Left renal pelvis (tissue), 4 donors: ENCODE measurements at regions not wholly inside any gene's neighbourhood (a gene's known extent, or its start where the extent isn't known, plus 50 kb on each side); places are given as distances from the start of the nearest gene placed in this dataset.
"Not testable (repeated sequence)": the region's sequence is repeated elsewhere in the genome, so short reads cannot be mapped to it uniquely, and the experiment has no call there.

ENCODE experiments used
- DNase-seq, 4 donors: peaks; one replicate each; pipeline ENCODE4 v3.0.0-alpha.2; 2013; ENCODE audit warnings: low read depth in 4 of 4, low spot score in 3 of 4

- no peak for DNase-seq
Observed at GRCh38 chr6:159642995-159643394, 50.0 kb downstream of the SOD2 start.

GRCh38 chr6:159642481-159642880 is 50.6 kb downstream of the SOD2 start:
- no peak for DNase-seq

GRCh38 chr6:159640722-159641482 is 52.1 kb downstream of the SOD2 start:
- DNase-seq, result no peak

- DNase-seq, result no peak
Observed at GRCh38 chr6:159640322-159640721, 52.7 kb downstream of the SOD2 start.

GRCh38 chr6:159639721-159640120 is 53.3 kb downstream of the SOD2 start:
- no peak for DNase-seq

GRCh38 chr6:159633196-159633595 is 59.8 kb downstream of the SOD2 start:
- no peak for DNase-seq

- no peak for DNase-seq
Observed at GRCh38 chr6:159631886-159632285, 61.2 kb downstream of the SOD2 start.

- DNase-seq, result no peak
Observed at GRCh38 chr6:159627939-159628338, 65.1 kb downstream of the SOD2 start.

GRCh38 chr6:159626506-159626905 is 66.5 kb downstream of the SOD2 start:
- DNase-seq, result not testable (repeated sequence)

GRCh38 chr6:159623156-159623555 is 69.9 kb downstream of the SOD2 start:
- no peak for DNase-seq

GRCh38 chr6:159620947-159621346 is 72.1 kb downstream of the SOD2 start:
- DNase-seq, result no peak

- no peak for DNase-seq
Observed at GRCh38 chr6:159617444-159617843, 75.6 kb downstream of the SOD2 start.

- DNase-seq, result no peak
Observed at GRCh38 chr6:159616456-159616855, 76.6 kb downstream of the SOD2 start.

GRCh38 chr6:159615918-159616317 is 77.1 kb downstream of the SOD2 start:
- no peak for DNase-seq

GRCh38 chr6:159610881-159611280 is 82.2 kb downstream of the SOD2 start:
- no peak for DNase-seq

- DNase-seq, result no peak
Observed at GRCh38 chr6:159609652-159610178, 83.3 kb downstream of the SOD2 start.

- no peak for DNase-seq
Observed at GRCh38 chr6:159608961-159609651, 83.9 kb downstream of the SOD2 start.

GRCh38 chr6:159606786-159607185 is 86.3 kb downstream of the SOD2 start:
- no peak for DNase-seq

GRCh38 chr6:159604443-159604956 is 88.5 kb downstream of the SOD2 start:
- no peak for DNase-seq

GRCh38 chr6:159602431-159603041 is 90.5 kb downstream of the SOD2 start:
- no peak for DNase-seq

GRCh38 chr6:159601211-159601610 is 91.8 kb downstream of the SOD2 start:
- DNase-seq, result no peak
